ENCODE measurements at regions not wholly inside any gene's neighbourhood (a gene's known extent, or its start where the extent isn't known, plus 50 kb on each side); places are given as distances from the start of the nearest gene placed in this dataset.
"Not testable (repeated sequence)": the region's sequence is repeated elsewhere in the genome, so short reads cannot be mapped to it uniquely, and the experiment has no call there.

GRCh38 chr3:74978684-74979083, 364.2 kb upstream of the CNTN3 start:
- WGBS, 2 donors: 88 to 93% methylated on average over 4 of the region's 4 CpGs
- no peak overlapping the region for H3K4me3 ChIP-seq (ENCODE audit: low read depth, poor library complexity, severe bottlenecking)
- intact Hi-C loops (cut with DNase I; ENCODE audit: low total_unique reads): no loop called here
- no peak for DNase-seq (ENCODE audit: low spot score in 2 of 2)
- no peak for TF ChIP-seq CTCF (IDR thresholded peaks at IDR 0.05)
- TF ChIP-seq POLR2A (IDR thresholded peaks at IDR 0.05): no peak

GRCh38 chr3:74985028-74985904, 370.8 kb upstream of the CNTN3 start:
- 90 to 96% methylated on average over 11 to 24 of the region's 34 CpGs for WGBS, 2 donors
- H3K4me3 ChIP-seq (ENCODE audit: low read depth, poor library complexity, severe bottlenecking); DNase-seq (ENCODE audit: low spot score in 2 of 2); intact Hi-C loops (cut with DNase I; ENCODE audit: low total_unique reads): not testable (repeated sequence)

- TF ChIP-seq POLR2A (IDR thresholded peaks at IDR 0.05) (no peak), CTCF (IDR thresholded peaks at IDR 0.05) (no peak)
- intact Hi-C loops (cut with DNase I; ENCODE audit: low total_unique reads): no loop called here
- DNase-seq (ENCODE audit: low spot score in 2 of 2): no peak
- H3K4me3 ChIP-seq (ENCODE audit: low read depth, poor library complexity, severe bottlenecking): no peak overlapping the region
- WGBS, 2 donors: 54 to 59% methylated on average over 3 of the region's 3 CpGs
Measured at GRCh38 chr3:74988095-74988494, 373.6 kb upstream of the CNTN3 start.

- TF ChIP-seq CTCF (IDR thresholded peaks at IDR 0.05) (no peak), POLR2A (IDR thresholded peaks at IDR 0.05) (no peak)
- H3K4me3 ChIP-seq (ENCODE audit: low read depth, poor library complexity, severe bottlenecking): no peak overlapping the region
- intact Hi-C loops (cut with DNase I; ENCODE audit: low total_unique reads): no loop called here
- DNase-seq (ENCODE audit: low spot score in 2 of 2): no peak
Measured at GRCh38 chr3:74992898-74993297, 378.4 kb upstream of the CNTN3 start.

GRCh38 chr3:75001330-75001729, 386.9 kb upstream of the CNTN3 start:
- no peak for TF ChIP-seq CTCF (IDR thresholded peaks at IDR 0.05)
- intact Hi-C loops (cut with DNase I; ENCODE audit: low total_unique reads): no loop called here
- WGBS, 2 donors: 2 to 10% methylated on average over 1 of the region's 1 CpG
- DNase-seq (ENCODE audit: low spot score in 2 of 2): no peak
- H3K4me3 ChIP-seq (ENCODE audit: low read depth, poor library complexity, severe bottlenecking): no peak overlapping the region

GRCh38 chr3:75012791-75013331, 398.4 kb upstream of the CNTN3 start:
- TF ChIP-seq POLR2A (IDR thresholded peaks at IDR 0.05) (no peak), CTCF (IDR thresholded peaks at IDR 0.05) (no peak)
- H3K4me3 ChIP-seq (ENCODE audit: low read depth, poor library complexity, severe bottlenecking): no peak overlapping the region
- no peak for DNase-seq (ENCODE audit: low spot score in 2 of 2)
- intact Hi-C loops (cut with DNase I; ENCODE audit: low total_unique reads): no loop called here
- whole genome bisulfite sequencing, 2 donors: 53 to 59% methylated on average over 5 of the region's 5 CpGs
